PFSK-1 (cell line): ENCODE measurements at regions not wholly inside any gene's neighbourhood (a gene's known extent, or its start where the extent isn't known, plus 50 kb on each side); places are given as distances from the start of the nearest gene placed in this dataset.

Experiments
- FOXP2 ChIP-seq: optimal IDR thresholded peaks from 2 replicates; pipeline ENCODE3; 2011; ENCODE audit warnings: borderline replicate concordance, control low read depth, inconsistent platforms; ENCODE audit not compliant: insufficient read depth; ENCODE audit errors: extremely low read length, extremely low read depth
- POLR2AphosphoS5 ChIP-seq: IDR thresholded peaks from 2 replicates; pipeline ENCODE4 v1.6.1; 2012; ENCODE audit warnings: low read depth, mild to moderate bottlenecking, control low read depth, low read length, moderate library complexity
- SIN3A ChIP-seq: IDR thresholded peaks from 2 replicates; pipeline ENCODE4 v1.6.1; 2012; ENCODE audit warnings: mild to moderate bottlenecking, low read length, moderate library complexity, borderline replicate concordance; ENCODE audit not compliant: insufficient read depth
- TAF1 ChIP-seq: IDR thresholded peaks from 2 replicates; pipeline ENCODE4 v1.6.1; 2012; ENCODE audit warnings: low read length, control low read depth, borderline replicate concordance; ENCODE audit not compliant: insufficient read depth
- TF ChIP-seq, protein P1 (sequence below), 2 experiments: IDR thresholded peaks; 2 replicates each; pipeline versions ENCODE4 v1.6.1 to v1.8.0; 2011 to 2012; ENCODE audit warnings: low read depth in 2 of 2, low read length in 2 of 2, control low read depth in 1 of 2, inconsistent platforms in 1 of 2, mild to moderate bottlenecking in 1 of 2, moderate library complexity in 1 of 2; ENCODE audit not compliant: insufficient read depth in 1 of 2

DNA sequence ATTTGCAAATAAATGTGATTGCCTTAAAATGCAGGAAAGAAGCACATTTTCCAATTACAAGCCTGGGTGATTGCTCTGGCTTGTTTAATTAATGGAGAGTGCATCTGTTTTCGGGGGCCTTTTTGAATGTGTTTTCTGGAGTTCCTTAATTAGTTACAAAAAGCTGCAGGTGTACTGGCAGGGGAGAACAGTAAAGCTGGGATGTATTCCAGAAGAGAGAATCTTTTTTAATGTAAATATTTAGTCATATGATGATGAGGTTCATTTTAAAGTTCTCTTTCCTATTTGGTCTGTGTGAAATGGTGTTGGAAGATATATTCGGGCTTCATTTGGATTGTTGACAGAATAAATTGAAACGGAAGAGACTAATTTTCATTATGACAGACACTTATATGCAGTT is 70.9 kb upstream of the N4BP1 start:
- TF ChIP-seq FOXP2 (no peak), POLR2AphosphoS5 (no peak), TAF1 (no peak)

DNA sequence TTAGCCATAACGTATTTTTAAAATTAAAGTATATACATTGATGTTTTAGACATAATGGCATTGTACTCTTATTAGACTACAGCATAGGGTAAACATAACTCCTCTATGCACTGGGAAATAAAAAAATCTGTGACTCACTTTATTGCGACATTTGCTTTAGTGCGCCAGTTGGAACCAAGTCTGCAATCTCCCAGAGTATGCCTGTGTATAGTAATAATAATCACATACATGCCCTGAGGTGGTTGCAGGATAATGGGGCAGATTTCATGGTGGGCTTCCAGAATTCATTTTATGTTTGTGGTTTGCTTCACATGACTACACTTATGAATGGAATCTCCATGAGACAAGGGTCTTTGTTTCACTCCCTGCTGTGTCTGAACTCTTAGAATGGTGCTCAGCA is 66.9 kb upstream of the N4BP1 start:
- TF ChIP-seq TAF1 (no peak), SIN3A (no peak), POLR2AphosphoS5 (no peak), FOXP2 (no peak)
- TF ChIP-seq, protein P1, sequence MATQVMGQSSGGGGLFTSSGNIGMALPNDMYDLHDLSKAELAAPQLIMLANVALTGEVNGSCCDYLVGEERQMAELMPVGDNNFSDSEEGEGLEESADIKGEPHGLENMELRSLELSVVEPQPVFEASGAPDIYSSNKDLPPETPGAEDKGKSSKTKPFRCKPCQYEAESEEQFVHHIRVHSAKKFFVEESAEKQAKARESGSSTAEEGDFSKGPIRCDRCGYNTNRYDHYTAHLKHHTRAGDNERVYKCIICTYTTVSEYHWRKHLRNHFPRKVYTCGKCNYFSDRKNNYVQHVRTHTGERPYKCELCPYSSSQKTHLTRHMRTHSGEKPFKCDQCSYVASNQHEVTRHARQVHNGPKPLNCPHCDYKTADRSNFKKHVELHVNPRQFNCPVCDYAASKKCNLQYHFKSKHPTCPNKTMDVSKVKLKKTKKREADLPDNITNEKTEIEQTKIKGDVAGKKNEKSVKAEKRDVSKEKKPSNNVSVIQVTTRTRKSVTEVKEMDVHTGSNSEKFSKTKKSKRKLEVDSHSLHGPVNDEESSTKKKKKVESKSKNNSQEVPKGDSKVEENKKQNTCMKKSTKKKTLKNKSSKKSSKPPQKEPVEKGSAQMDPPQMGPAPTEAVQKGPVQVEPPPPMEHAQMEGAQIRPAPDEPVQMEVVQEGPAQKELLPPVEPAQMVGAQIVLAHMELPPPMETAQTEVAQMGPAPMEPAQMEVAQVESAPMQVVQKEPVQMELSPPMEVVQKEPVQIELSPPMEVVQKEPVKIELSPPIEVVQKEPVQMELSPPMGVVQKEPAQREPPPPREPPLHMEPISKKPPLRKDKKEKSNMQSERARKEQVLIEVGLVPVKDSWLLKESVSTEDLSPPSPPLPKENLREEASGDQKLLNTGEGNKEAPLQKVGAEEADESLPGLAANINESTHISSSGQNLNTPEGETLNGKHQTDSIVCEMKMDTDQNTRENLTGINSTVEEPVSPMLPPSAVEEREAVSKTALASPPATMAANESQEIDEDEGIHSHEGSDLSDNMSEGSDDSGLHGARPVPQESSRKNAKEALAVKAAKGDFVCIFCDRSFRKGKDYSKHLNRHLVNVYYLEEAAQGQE (IDR thresholded peaks at IDR 0.05; ENCODE audit: insufficient read depth in 1 of 2, low read depth in 2 of 2, low read length in 2 of 2) = no peak

DNA sequence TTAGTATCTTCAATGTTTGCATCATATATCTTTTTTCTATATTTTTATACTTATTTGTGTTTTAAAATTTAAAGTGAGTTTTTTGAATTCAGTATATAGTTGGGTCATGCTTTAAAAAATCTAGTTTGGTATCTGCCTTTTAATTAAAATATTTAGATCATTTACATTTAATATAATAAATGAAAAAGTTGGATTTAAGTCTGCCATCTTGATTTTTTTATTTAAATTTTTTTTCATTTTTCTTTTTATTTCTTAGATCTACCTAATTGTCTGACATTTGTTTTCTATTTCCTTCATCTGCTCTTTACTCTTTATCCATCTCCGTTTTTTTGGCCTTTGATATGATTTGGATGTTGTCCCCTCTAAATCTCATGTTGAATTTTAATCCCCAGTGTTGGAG is 50.0 kb upstream of the N4BP1 start:
- TF ChIP-seq FOXP2 (no peak), SIN3A (no peak), TAF1 (no peak), POLR2AphosphoS5 (no peak)
- TF ChIP-seq, protein P1 (IDR thresholded peaks at IDR 0.05; ENCODE audit: insufficient read depth in 1 of 2, low read depth in 2 of 2, low read length in 2 of 2) = no peak
